OCI-LY3 (cell line): ENCODE measurements at regions not wholly inside any gene's neighbourhood (a gene's known extent, or its start where the extent isn't known, plus 50 kb on each side); places are given as distances from the start of the nearest gene placed in this dataset.

Source experiments
- H2AFZ ChIP-seq: fragments of 200-600, 300-600 bp; shearing (Covaris generic); 2 replicates; pipeline ENCODE4 v1.6.0; 2014; ENCODE audit warnings: antibody characterized with exemption, low read depth, low read length
- H3K27ac ChIP-seq: fragments of 200-600, 300-600 bp; sonication (generic); 2 replicates; pipeline ENCODE4 v1.5.1; 2014; ENCODE audit warnings: mild to moderate bottlenecking, low read length, moderate library complexity, mixed read lengths
- H3K27me3 ChIP-seq: fragments of 200-600, 300-600 bp; sonication (generic); 2 replicates; pipeline ENCODE4 v1.6.1; 2014; ENCODE audit warnings: low read depth, low read length, mixed read lengths
- H3K36me3 ChIP-seq: fragments of 200-600, 300-600 bp; sonication (generic); replicated peaks from 2 replicates; pipeline ENCODE3; 2014; ENCODE audit warnings: low read depth, low read length, mixed read lengths
- H3K4me1 ChIP-seq: fragments of 300-600, 200-600 bp; sonication (generic); 2 replicates; pipeline ENCODE4 v1.6.1; 2014; ENCODE audit warnings: low read length, mixed read lengths
- H3K4me2 ChIP-seq: fragments of 200-600, 300-600 bp; sonication (generic); 2 replicates; pipeline ENCODE4 v1.6.1; 2014; ENCODE audit warnings: low read length, mixed read lengths
- H3K4me3 ChIP-seq: fragments of 300-600, 200-600 bp; sonication (generic); 2 replicates; pipeline ENCODE4 v1.5.1; 2014; ENCODE audit warnings: antibody characterized with exemption, mild to moderate bottlenecking, low read length, moderate library complexity
- H3K79me2 ChIP-seq: fragments of 300-600, 200-600 bp; shearing (Covaris generic); 2 replicates; pipeline ENCODE4 v1.6.1; 2014; ENCODE audit warnings: mild to moderate bottlenecking, low read length, mixed read lengths
- H3K9ac ChIP-seq: fragments of 300-600, 200-600 bp; shearing (Covaris generic); 2 replicates; pipeline ENCODE4 v1.6.0; 2014; ENCODE audit warnings: mild to moderate bottlenecking, low read length, moderate library complexity
- H3K9me3 ChIP-seq: fragments of 200-600, 300-600 bp; shearing (Covaris generic); 2 replicates; pipeline ENCODE4 v1.6.1; 2014; ENCODE audit warnings: low read length, mixed read lengths; ENCODE audit not compliant: insufficient read depth
- H4K20me1 ChIP-seq: fragments of 200-600, 300-600 bp; sonication (generic); 2 replicates; pipeline ENCODE4 v1.6.1; 2016; ENCODE audit warnings: low read length, mixed read lengths; ENCODE audit not compliant: insufficient read depth
- CTCF ChIP-seq: fragments of 200-600, 300-600 bp; sonication (generic); IDR thresholded peaks from 2 replicates; pipeline ENCODE4 v1.5.1; 2014; ENCODE audit warnings: antibody characterized with exemption, low read length, low read depth
- EZH2phosphoT487 ChIP-seq: fragments of 200-600 bp; shearing (Covaris generic); IDR thresholded peaks from 2 replicates; pipeline ENCODE4 v1.6.1; 2018; ENCODE audit warnings: antibody characterized with exemption, mixed run types, low read depth

GRCh38 chr1:222865718-222866117 is 50.9 kb downstream of the DISP1 start:
- TF ChIP-seq EZH2phosphoT487: no peak
- TF ChIP-seq CTCF: no peak
- Histone ChIP-seq H3K36me3 (no peaks in the 10 kb centered on the region), H2AFZ (no peak overlapping the region), H3K4me1 (no peaks in the 10 kb centered on the region), H3K9ac (no peak overlapping the region), H4K20me1 (no peaks in the 10 kb centered on the region), H3K4me3 (no peak overlapping the region), H3K4me2 (no peak overlapping the region), H3K9me3 (no peaks in the 10 kb centered on the region), H3K27me3 (no peaks in the 10 kb centered on the region), H3K79me2 (no peaks in the 10 kb centered on the region), H3K27ac (no peak overlapping the region)

- Histone ChIP-seq H2AFZ (no peak overlapping the region), H3K79me2 (no peaks in the 10 kb centered on the region), H4K20me1 (no peaks in the 10 kb centered on the region), H3K9ac (no peak overlapping the region), H3K4me1 (no peaks in the 10 kb centered on the region), H3K4me3 (no peak overlapping the region), H3K27me3 (no peaks in the 10 kb centered on the region), H3K27ac (no peak overlapping the region), H3K36me3 (no peaks in the 10 kb centered on the region), H3K9me3 (no peaks in the 10 kb centered on the region), H3K4me2 (no peak overlapping the region)
- no peak for TF ChIP-seq CTCF
- TF ChIP-seq EZH2phosphoT487: no peak
Measured at GRCh38 chr1:222867316-222867715, 52.5 kb downstream of the DISP1 start.

- Histone ChIP-seq H3K4me2 (no peak overlapping the region), H3K4me1 (no peaks in the 10 kb centered on the region), H3K9me3 (no peaks in the 10 kb centered on the region), H4K20me1 (no peaks in the 10 kb centered on the region), H2AFZ (no peak overlapping the region), H3K36me3 (no peaks in the 10 kb centered on the region), H3K79me2 (no peaks in the 10 kb centered on the region), H3K27me3 (no peaks in the 10 kb centered on the region), H3K4me3 (no peak overlapping the region), H3K9ac (no peak overlapping the region), H3K27ac (no peak overlapping the region)
- no peak for TF ChIP-seq CTCF
- TF ChIP-seq EZH2phosphoT487: no peak
Measured at GRCh38 chr1:222876182-222876581, 61.3 kb downstream of the DISP1 start.

GRCh38 chr1:222877854-222878253 is 63.0 kb downstream of the DISP1 start:
- no peaks in the 10 kb centered on the region for H3K36me3 ChIP-seq
- no peaks in the 10 kb centered on the region for H3K4me1 ChIP-seq
- no peaks in the 10 kb centered on the region for H3K79me2 ChIP-seq
- H2AFZ ChIP-seq: no peak overlapping the region
- H3K27me3 ChIP-seq: no peaks in the 10 kb centered on the region
- TF ChIP-seq CTCF: no peak
- TF ChIP-seq EZH2phosphoT487: no peak
- H3K9me3 ChIP-seq: no peaks in the 10 kb centered on the region
- no peak overlapping the region for H3K9ac ChIP-seq
- no peak overlapping the region for H3K4me2 ChIP-seq
- H3K4me3 ChIP-seq: no peak overlapping the region
- no peaks in the 10 kb centered on the region for H4K20me1 ChIP-seq
- no peak overlapping the region for H3K27ac ChIP-seq
